Upper lobe of left lung (tissue), 4 donors: ENCODE measurements at regions not wholly inside any gene's neighbourhood (a gene's known extent, or its start where the extent isn't known, plus 50 kb on each side); places are given as distances from the start of the nearest gene placed in this dataset.

Experiments
- EP300 ChIP-seq, 4 donors: sonication (generic); formaldehyde crosslinking; IDR thresholded peaks; one replicate each; pipeline ENCODE4 v1.5.1; 2017; ENCODE audit warnings: antibody characterized with exemption in 4 of 4, control low read depth in 2 of 4
- POLR2A ChIP-seq, 4 donors: fragments of 450-650 bp; IDR thresholded peaks; one replicate each; pipeline ENCODE4 v1.5.1; 2016 to 2017; ENCODE audit warnings: antibody characterized with exemption in 4 of 4, mild to moderate bottlenecking in 2 of 4
- TF ChIP-seq, protein P1 (sequence below), 6 experiments: fragments of 450-650 bp in 4 of 6; fragments of 200-600 bp in 2 of 6; sonication (generic) in 2 of 6; IDR thresholded peaks; one replicate each; pipeline ENCODE4 v1.5.1; 2016 to 2019; ENCODE audit warnings: antibody characterized with exemption in 6 of 6

DNA sequence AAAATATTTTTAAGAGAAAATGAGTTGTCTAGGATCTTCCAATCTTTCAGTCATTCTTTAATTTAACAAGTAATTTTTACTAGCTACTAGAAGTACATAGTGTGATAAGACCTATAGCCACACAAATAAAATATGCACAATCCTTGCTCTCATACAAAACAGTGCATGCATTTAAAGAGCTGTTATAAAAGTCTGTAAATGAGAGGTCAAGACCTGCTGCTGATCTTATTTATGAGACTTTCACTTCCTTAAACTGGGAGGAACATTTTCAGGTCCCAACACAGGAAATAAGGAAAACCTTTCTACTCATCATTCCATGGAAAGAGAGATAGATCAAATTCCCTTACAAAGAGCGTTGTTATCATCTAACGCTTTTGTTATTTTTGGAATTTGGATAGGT, 54.2 kb upstream of the PAM start:
- TF ChIP-seq, protein P1, sequence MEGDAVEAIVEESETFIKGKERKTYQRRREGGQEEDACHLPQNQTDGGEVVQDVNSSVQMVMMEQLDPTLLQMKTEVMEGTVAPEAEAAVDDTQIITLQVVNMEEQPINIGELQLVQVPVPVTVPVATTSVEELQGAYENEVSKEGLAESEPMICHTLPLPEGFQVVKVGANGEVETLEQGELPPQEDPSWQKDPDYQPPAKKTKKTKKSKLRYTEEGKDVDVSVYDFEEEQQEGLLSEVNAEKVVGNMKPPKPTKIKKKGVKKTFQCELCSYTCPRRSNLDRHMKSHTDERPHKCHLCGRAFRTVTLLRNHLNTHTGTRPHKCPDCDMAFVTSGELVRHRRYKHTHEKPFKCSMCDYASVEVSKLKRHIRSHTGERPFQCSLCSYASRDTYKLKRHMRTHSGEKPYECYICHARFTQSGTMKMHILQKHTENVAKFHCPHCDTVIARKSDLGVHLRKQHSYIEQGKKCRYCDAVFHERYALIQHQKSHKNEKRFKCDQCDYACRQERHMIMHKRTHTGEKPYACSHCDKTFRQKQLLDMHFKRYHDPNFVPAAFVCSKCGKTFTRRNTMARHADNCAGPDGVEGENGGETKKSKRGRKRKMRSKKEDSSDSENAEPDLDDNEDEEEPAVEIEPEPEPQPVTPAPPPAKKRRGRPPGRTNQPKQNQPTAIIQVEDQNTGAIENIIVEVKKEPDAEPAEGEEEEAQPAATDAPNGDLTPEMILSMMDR (IDR thresholded peaks at IDR 0.05), result no peak
- TF ChIP-seq POLR2A (IDR thresholded peaks at IDR 0.05) (no peak), EP300 (IDR thresholded peaks at IDR 0.05) (no peak)
